Panc1 (cell line): ENCODE measurements at regions not wholly inside any gene's neighbourhood (a gene's known extent, or its start where the extent isn't known, plus 50 kb on each side); places are given as distances from the start of the nearest gene placed in this dataset.

Source experiments
- ATAC-seq: fragments of 200-7000 bp; cut with Tn5 transposase; 2 replicates; pipeline ENCODE4 v1.9.1; 2020; ENCODE audit warnings: mild to moderate bottlenecking, moderate library complexity
- BruUV-seq: library from RNA; stranded (reverse); fragments of 400-500 nt; replicated peaks from 2 replicates; lab custom pipeline; 2021; lab: Mats Ljungman, UMichigan
- CTCF ChIA-PET: fragments of 300-600 bp; sonication (Branson Sonifier 250); formaldehyde crosslinking; loops from one replicate; lab custom pipeline; 2022; ENCODE audit warnings: antibody characterized with exemption; lab: Charles Lee
- POLR2A ChIA-PET: fragments of 300-600 bp; sonication (Branson Sonifier 250); formaldehyde crosslinking; loops from one replicate; lab custom pipeline; 2022; ENCODE audit warnings: antibody characterized with exemption; lab: Charles Lee
- DNase-seq: peaks from one replicate; pipeline ENCODE4 v3.0.0-alpha.2; 2010; ENCODE audit warnings: low read depth, low spot score
- H3K27ac ChIP-seq: 2 replicates; pipeline ENCODE4 v1.5.1; 2011; ENCODE audit warnings: mild to moderate bottlenecking, low read length, inconsistent platforms
- H3K27me3 ChIP-seq: fragments of 200-500 bp; sonication (Bioruptor generic); 2 replicates; pipeline ENCODE4 v1.6.0; 2014; ENCODE audit warnings: low read length, inconsistent platforms; ENCODE audit not compliant: control insufficient read depth, insufficient read depth
- H3K36me3 ChIP-seq: fragments of 200-500 bp; sonication (Bioruptor generic); 2 replicates; pipeline ENCODE4 v1.5.1; 2014; ENCODE audit warnings: inconsistent platforms, mild to moderate bottlenecking, low read length, moderate library complexity; ENCODE audit not compliant: control insufficient read depth, insufficient read depth
- H3K4me1 ChIP-seq: 2 replicates; pipeline ENCODE4 v1.5.1; 2011; ENCODE audit warnings: inconsistent platforms, mild to moderate bottlenecking, low read length, moderate library complexity; ENCODE audit not compliant: control insufficient read depth, insufficient read depth
- H3K4me3 ChIP-seq, 2 experiments: 2 replicates each; pipeline ENCODE4 v1.5.1; 2011 to 2012; ENCODE audit warnings: low read depth in 2 of 2, low read length in 2 of 2, mild to moderate bottlenecking in 2 of 2, inconsistent platforms in 1 of 2, moderate library complexity in 1 of 2
- H3K9me3 ChIP-seq: fragments of 200-500 bp; sonication (Bioruptor generic); 2 replicates; pipeline ENCODE4 v1.5.1; 2014; ENCODE audit warnings: low read depth, mild to moderate bottlenecking, inconsistent platforms, low read length, moderate library complexity; ENCODE audit not compliant: control insufficient read depth, insufficient read depth
- CTCF ChIP-seq: fragments of 450-650 bp; IDR thresholded peaks from 2 replicates; pipeline ENCODE4 v1.5.1; 2017; ENCODE audit warnings: mild to moderate bottlenecking
- POLR2AphosphoS5 ChIP-seq: IDR thresholded peaks from 2 replicates; pipeline ENCODE4 v1.6.1; 2012; ENCODE audit warnings: mild to moderate bottlenecking, low read depth, low read length, moderate library complexity
- REST ChIP-seq, 2 experiments: IDR thresholded peaks; 2 replicates each; pipeline ENCODE4 v1.6.1; 2011 to 2012; ENCODE audit warnings: low read depth in 2 of 2, control low read depth in 1 of 2, low read length in 1 of 2, mild to moderate bottlenecking in 1 of 2, moderate library complexity in 1 of 2; ENCODE audit not compliant: insufficient read depth in 1 of 2
- SIN3A ChIP-seq: IDR thresholded peaks from 2 replicates; pipeline ENCODE4 v1.6.1; 2012; ENCODE audit warnings: low read depth, mild to moderate bottlenecking, low read length, moderate library complexity, borderline replicate concordance; ENCODE audit not compliant: insufficient read depth
- TCF7L2 ChIP-seq: IDR thresholded peaks from 2 replicates; pipeline ENCODE4 v1.6.1; 2011; ENCODE audit warnings: mild to moderate bottlenecking, low read depth, low read length, inconsistent platforms
- in situ Hi-C: cut with HindIII; loops from 2 replicates; pipeline ENCODE4 v1.10.0; 2016; ENCODE audit warnings: low sequenced_read_pairs, low pct_unique_long_range_greater_than_20kb
- intact Hi-C: fragments of 100-400 bp; cut with micrococcal nuclease; formaldehyde crosslinking; loops from one replicate; pipeline ENCODE4 v1.10.0; 2022; ENCODE audit not compliant: unreplicated experiment

- CTCF ChIA-PET = no interaction called here
- Histone ChIP-seq H3K4me3 (no peak overlapping the region), H3K9me3 (no peaks in the 10 kb centered on the region), H3K27ac (no peak overlapping the region), H3K27me3 (no peaks in the 10 kb centered on the region), H3K36me3 (no peaks in the 10 kb centered on the region), H3K4me1 (no peaks in the 10 kb centered on the region)
- in situ Hi-C loops (no loop called here), intact Hi-C loops (no loop called here)
- no peak for TF ChIP-seq TCF7L2
- no peak for TF ChIP-seq CTCF
- TF ChIP-seq SIN3A = no peak
- no peak for ATAC-seq
- no peak for DNase-seq
- POLR2A ChIA-PET = no interaction called here
- no TSS peak for BruUV-seq
Observed at GRCh38 chr3:165459111-165459510, 262.9 kb upstream of the SLITRK3 start.

- no peak for DNase-seq
- no peaks in the 10 kb centered on the region for H3K4me1 ChIP-seq
- no peak overlapping the region for H3K4me3 ChIP-seq
- H3K36me3 ChIP-seq = no peaks in the 10 kb centered on the region
- TF ChIP-seq SIN3A (no peak), POLR2AphosphoS5 (no peak), CTCF (no peak), REST (IDR thresholded peaks at IDR 0.05; ENCODE audit: insufficient read depth in 1 of 2, low read depth in 2 of 2, low read length in 1 of 2) (no peak), TCF7L2 (no peak)
- POLR2A ChIA-PET = no interaction called here
- no TSS peak for BruUV-seq
- intact Hi-C loops (no loop called here), in situ Hi-C loops (no loop called here)
- H3K27me3 ChIP-seq = no peaks in the 10 kb centered on the region
- H3K9me3 ChIP-seq = no peaks in the 10 kb centered on the region
- CTCF ChIA-PET = no interaction called here
- ATAC-seq = no peak
- no peak overlapping the region for H3K27ac ChIP-seq
Observed at GRCh38 chr3:165457096-165457495, 260.9 kb upstream of the SLITRK3 start.
